ENCODE measurements at regions not wholly inside any gene's neighbourhood (a gene's known extent, or its start where the extent isn't known, plus 50 kb on each side); places are given as distances from the start of the nearest gene placed in this dataset.

GRCh38 chr11:122423886-122424285 is 231.6 kb upstream of the UBASH3B start:
- TF ChIP-seq POLR2AphosphoS5 (IDR thresholded peaks at IDR 0.05; ENCODE audit: low read depth, low read length) = no peak
- TF ChIP-seq POLR2A (IDR thresholded peaks at IDR 0.05; ENCODE audit: low read depth, low read length) = no peak
- no peak for TF ChIP-seq TAF1 (IDR thresholded peaks at IDR 0.05; ENCODE audit: low read depth, low read length)

Measured in GM12891 (cell line).